ENCODE measurements at regions not wholly inside any gene's neighbourhood (a gene's known extent, or its start where the extent isn't known, plus 50 kb on each side); places are given as distances from the start of the nearest gene placed in this dataset.
"Not testable (repeated sequence)": the region's sequence is repeated elsewhere in the genome, so short reads cannot be mapped to it uniquely, and the experiment has no call there.

DNA sequence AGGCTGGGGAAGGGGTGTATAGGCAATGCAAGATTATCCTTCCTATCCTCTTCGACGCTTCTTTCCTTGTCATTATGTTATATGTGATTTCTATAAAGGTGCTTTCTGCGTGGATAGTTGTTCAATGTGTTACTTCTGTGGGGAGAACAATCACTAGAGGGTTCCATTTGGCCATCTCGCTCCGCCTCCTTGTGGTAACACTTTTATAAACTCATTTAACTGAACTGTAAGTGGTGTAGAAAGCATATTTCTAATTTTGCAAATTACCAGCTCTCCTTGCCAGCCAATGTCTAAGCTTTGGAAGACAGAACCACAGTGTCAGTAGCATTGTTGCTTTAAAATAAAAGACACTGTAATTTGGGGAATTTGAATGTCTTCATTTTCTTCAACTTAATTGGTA, 1093.7 kb upstream of the MIR17HG start:
- DNase-seq (ENCODE audit: low spot score), result no peak
- no peak for ATAC-seq

DNA sequence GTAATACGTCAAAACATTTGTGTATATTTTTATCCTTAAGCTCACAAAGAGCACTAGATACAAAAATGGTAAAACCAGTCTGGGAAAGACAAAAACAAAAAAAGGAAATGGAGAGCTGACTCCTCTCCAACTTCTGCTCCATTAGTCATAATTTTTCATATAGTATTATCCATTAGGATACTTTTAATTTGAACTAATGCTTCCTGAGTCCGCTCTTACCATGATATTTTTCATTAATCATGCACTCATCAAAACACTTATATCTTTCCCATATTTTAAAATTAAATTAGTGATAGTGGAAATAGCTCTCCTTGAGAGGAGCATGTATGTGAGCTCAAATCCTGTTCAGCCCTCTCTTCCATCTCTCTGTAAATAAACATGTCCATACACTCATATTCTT, 1093.0 kb upstream of the MIR17HG start:
- DNase-seq (ENCODE audit: low spot score) (no peak), ATAC-seq (no peak)

DNA sequence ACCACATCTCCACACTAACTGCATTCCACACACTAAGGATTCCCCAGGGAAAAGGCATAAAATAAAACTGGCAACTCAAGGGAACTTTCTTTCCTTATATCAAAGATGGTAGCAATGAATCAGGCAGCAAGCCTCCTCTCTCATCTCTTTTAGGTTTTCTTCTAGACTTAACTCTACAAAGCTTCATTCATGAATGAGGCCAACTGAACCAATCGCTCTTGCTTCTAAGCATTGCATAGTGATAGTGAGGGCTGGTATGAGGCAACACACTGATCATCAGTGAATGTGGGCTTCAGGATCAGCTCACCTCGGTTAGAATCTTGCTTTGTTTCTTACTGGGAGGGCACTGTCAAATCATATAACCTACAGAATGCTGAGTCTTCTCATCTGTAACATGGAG, 1090.7 kb upstream of the MIR17HG start:
- ATAC-seq, result no peak
- DNase-seq (ENCODE audit: low spot score), result no peak

DNA sequence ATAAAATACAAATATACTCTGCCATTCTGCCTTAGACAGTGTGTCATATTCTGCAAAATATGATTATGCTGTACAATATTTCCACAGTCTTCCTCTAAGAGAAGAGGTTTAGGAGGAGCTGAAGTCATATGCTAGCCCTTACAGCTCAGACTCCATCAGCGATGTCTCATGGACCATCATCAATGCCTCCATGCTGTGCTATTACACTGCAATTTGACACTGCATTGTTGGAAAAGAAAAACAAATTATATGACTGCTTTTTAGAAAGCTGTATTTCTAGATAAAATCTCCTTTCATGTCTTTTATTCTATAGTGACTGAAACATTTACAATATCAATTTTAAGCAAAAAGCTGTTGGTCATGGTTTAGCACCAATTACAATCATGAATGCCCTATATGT, 1089.4 kb upstream of the MIR17HG start:
- DNase-seq (ENCODE audit: low spot score) (no peak), ATAC-seq (no peak)

DNA sequence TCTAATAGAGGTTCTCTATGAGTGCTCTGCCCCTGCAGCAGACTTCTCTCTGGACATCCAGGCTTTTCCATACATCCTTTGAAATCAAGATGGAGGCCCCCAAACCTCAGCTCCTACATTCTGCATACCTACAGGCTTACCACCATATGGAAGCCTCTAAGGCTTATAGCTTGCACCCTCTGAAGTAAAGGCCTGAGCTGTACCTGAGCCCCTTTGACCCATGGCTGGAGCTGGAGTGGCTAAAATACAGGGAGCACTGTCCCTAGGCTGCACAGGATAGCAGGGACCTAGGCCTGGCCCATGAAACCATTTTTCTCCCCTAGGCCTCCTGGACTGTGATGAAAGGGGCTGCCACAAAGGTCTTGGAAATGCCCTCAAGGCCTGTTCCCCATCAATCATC, 1086.1 kb upstream of the MIR17HG start:
- ATAC-seq, result no peak
- no peak for DNase-seq (ENCODE audit: low spot score)

DNA sequence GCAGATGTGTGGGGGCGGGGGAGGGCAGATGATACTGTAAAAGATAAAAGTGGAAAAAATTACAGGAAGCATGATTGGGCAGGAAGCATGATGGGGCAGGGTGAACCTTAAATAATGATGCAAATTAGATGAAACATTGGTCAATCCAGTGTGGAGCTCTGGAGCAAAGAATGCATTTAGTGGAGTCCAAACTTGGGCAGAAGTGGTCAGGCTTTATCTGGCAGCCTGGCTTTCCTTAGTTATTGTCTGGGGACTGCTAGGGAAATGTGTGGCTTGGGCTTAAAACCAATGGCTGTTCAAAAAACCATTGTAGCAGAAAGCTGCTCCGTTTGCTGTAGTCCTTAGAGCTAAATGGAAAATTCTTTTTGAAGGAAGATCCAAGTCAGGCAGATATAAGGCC, 1077.3 kb upstream of the MIR17HG start:
- ATAC-seq (no peak), DNase-seq (ENCODE audit: low spot score) (no peak)

DNA sequence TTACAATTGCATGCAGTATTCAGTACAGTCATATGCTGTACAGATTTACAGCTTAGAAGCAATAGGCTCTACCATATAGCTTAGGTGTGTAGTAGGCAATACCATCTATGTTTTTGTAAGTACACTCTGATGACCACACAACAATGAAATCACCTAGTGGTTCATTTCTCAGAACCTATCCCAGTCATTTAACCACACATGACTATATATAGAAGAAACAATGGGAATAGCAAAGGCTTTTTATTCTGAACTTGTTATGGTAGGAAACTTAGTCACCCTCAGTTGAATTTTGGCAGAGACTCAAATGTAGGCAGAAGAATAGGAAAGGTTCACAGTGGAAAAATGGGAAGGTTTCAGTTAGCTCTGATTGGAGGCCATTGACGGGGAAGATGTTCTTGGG, 1075.1 kb upstream of the MIR17HG start:
- no peak for DNase-seq (ENCODE audit: low spot score)
- no peak for ATAC-seq

DNA sequence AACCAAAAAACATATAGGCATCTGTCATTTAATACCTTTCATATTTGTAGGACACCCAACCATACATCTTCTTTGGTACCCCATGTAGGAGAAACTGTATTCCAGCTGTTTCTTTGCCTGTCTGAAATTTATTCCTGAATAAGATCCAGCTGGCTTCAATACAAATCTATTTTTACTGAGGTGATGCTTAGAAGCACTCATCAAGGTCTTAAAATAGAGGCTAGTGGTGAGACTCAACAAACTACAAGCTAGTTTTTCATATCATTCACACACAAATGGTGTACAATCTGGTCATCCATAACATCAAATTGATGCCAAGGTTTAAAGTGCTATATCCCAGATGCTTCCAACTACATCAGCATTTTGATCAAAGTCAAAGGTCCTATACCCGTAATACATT, 1071.3 kb upstream of the MIR17HG start:
- no peak for DNase-seq (ENCODE audit: low spot score)
- no peak for ATAC-seq

DNA sequence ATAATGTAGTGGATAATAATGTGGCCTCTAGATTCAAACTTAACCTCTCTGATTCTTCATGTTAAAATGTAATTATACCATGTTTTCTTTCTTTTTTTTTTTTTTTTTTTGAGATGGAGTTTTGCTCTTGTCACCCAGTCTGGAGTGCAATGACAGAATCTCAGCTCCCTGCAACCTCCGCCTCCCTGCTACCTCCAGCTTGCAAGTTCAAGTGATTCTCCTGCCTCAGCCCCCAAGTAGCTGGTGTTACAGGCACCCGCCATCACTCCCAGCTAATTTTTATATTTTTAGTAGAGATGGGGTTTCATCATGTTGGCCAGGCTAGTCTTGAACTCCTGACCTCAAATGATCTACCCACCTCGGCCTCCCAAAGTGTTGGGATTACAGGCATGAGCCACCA, 1069.3 kb upstream of the MIR17HG start:
- not testable (repeated sequence) for DNase-seq (ENCODE audit: low spot score); ATAC-seq

DNA sequence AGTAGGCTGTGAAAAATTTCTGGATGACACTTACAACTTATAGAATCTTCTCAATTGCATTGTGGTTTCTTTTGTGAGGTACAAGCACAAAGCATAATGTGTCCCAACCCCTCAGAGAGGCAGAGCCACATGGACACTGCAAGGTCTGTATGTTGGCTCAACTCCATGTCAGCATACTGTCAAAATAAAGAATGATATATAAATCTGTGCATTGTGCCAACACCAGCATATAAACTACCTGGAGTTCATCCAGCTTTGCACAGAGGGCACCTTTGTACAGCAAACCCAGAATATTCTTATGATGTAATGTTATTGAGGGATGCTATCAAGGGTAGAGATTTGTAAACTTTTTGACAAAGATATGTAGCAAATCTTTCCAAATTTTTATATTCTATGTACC, 1065.8 kb upstream of the MIR17HG start:
- DNase-seq (ENCODE audit: low spot score), result no peak
- ATAC-seq, result no peak

DNA sequence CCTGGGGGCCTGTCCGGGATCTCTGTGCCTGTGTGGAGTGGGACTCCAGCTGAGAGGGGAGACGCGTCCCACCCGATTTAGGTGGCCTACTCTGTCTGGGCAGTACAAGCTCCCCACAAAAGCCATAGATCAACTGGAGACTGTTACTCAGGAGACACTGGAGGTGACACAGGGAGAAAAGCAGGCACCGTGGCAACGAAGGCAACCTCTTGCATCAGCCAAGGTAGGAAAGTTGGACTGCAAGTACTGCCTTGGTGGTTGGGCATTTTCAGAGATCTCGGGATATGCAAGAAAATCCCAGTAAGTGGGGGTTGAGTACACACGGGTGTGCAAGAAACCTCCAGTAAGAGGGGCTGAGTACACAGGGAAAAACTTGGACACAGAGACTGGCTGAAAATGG, 1060.0 kb upstream of the MIR17HG start:
- ATAC-seq (no peak), DNase-seq (ENCODE audit: low spot score) (no peak)

DNA sequence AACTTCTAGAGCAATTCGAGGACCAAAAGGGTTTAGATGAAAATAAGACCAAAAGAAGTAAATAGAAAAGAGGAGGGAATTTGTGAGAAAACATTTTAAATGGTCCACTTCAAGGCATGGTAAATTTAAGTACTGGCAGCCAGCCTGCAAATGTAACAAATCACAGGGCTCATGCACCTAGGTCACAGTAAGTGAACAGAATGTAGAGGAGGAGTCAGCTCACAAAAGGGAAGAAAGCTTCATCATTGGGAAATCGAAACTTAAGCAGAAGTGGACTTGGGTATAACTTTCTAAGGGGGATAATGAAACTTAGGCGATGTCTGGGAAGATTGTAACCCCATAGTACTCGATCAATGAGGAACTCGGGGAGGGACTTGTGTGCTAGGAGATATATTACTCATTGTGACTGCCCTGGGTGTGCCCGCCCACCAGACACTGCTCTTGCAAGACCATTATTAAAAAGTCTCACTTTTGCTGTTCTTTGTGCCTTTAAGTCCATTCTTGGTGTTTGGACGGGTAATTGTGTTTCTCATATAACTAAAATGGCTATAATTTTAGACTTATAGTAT, 1053.6 kb upstream of the MIR17HG start:
- ATAC-seq (no peak), DNase-seq (ENCODE audit: low spot score) (no peak)

DNA sequence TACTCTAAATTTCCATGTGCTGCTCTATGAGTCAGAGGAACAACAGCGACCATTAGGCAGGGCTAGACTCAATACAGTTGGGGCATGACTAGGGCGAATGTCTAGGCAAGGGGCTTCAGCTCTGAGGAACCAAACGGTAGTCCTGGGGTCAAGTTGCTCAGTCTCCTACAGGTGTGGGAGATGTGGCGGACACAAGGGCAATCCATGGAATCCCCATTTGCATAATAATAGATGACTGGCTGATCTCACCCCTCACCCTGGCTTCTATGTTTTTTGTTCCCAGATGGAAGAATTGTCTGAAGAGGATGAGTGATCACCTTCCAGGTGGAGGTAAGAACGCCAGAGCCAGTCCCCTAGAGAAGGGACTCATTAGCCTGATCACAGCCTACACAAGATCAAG, 1048.2 kb upstream of the MIR17HG start:
- ATAC-seq, result no peak

DNA sequence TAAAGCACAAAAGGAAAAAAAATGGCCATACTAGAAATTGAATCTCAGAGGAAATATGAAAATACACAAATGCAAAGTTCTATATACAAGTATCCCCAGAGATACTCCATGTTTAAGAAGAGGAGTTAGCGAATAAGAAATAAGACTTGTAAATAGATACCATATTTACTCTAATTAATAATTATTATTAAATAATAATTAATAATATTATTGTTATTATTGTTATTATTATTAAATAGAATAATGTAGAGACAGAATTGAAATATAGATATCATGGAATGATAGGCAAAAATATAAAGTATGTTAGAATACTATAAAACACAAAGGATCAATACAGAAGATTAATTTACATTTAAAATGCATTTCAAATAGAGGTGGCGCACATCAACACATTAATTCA, 1047.5 kb upstream of the MIR17HG start:
- ATAC-seq, result no peak
- no peak for DNase-seq (ENCODE audit: low spot score)

More for the DNA sequence above, 1048.2 kb upstream of the MIR17HG start:
- DNase-seq (ENCODE audit: low spot score), result no peak

DNA sequence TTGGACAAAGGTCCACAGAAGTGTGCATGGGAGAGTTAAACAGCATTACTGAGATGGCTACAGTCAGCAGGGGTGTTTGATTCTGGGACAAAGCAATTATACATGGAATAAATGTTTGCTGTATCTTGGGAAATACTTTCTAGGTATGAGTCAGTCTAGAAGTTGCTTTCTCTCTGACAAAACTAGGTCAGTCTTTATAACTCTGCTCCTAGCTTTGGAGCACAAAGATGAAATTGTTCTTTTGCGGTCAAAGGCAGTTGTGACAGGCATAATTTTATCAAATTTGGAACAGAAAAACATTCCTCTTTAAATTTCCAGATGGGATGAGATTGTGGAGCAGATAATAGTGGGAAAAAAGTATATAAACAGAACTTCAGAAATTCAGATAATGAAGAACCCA, 1045.4 kb upstream of the MIR17HG start:
- DNase-seq (ENCODE audit: low spot score) (no peak), ATAC-seq (no peak)

DNA sequence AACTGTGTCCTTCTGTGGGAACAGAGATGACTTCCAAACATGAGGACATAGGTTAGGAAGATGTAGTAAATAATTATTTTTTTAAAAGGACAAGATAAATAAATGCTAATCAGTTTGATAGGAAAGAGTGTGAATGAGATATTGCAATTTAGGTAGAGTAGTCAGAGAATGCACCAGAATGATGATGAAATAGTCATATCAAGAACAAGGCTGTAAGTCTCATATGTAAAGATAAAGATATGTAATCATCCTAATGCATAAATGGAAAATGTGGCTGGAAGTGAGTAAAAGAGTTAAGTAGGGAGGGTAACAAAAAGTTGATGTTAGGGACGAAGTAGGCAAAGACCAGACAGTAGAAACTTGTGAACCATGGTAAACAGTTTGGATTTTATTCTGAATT, 1041.7 kb upstream of the MIR17HG start:
- DNase-seq (ENCODE audit: low spot score) (no peak), ATAC-seq (no peak)

DNA sequence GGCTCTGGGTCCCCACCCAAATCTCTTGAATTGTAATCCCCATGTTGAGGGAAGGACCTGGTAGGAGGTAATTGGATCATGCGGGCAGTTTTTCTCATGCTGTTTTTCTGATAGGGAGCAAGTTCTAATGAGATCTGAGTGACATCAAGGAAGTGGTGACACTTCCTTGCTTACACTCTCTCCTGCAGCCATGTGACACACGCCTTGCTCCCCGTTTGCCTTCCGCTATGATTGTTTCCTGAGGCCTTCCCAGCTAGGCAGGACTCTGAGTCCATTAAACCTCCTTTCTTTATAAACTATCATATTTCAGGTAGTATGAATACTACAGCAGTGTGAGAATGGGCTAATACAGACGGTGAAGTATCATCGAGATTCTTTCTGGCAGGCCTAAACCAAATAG, 1040.4 kb upstream of the MIR17HG start:
- ATAC-seq (no peak), DNase-seq (ENCODE audit: low spot score) (no peak)

DNA sequence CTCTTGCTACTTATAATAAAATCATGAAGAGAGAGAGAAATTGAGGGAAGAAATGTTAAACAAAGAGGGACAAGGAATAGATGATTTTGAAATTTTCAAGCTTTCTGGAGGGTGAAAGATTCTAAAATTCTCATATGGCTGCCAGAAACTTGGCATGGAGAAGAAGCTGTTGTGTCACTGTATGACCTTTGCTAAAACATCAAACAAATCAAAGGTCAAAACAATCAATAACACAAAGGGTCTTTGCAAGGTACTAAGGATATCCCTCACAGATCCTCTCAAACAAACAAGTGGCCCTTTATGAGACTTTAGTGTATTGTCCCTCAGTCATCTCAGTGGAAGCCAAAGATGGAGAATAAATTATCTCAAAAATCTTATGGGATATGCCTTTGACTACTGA, 1039.2 kb upstream of the MIR17HG start:
- ATAC-seq (peak; percentile 63), DNase-seq (ENCODE audit: low spot score) (no peak)

DNA sequence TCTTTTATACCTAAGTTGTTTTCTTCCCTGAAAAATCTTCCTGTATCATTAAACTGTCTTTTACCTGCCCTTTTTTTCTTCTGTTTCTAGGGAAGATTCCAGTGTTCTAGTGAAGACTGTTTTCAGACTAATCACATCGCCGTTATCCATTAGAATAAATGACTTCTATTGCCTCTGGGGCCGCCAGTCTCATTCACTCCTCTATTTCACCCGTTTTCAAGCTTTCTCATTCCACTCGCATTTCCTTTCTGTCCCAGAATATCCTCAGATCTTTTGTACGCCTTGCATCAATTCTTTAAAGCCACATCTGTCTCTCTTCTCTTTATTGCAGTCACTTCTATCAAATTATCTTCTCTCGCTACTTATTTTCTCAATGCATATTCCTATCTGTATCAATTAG, 1035.6 kb upstream of the MIR17HG start:
- ATAC-seq, result no peak

DNA sequence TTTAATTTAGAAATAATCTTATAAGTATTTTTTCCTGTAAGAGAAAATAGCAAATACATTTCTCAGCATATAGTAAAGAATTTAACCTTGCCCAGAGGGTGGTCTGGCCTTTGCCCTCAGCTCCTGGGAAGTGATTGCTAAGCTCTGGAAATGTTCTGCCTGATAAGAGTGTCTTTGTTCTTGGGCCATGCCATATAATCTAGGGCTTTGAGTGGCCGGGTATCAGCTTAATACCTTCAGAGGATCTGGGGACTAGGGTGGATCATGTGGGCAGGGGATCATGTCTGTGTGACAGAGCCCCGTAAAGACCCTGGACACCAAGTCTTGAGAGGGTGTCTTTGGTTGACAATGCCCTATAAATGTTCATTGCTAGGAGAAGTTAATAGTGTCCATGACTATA, 1032.4 kb upstream of the MIR17HG start:
- ATAC-seq, result no peak
- no peak for DNase-seq (ENCODE audit: low spot score)

More for the DNA sequence above, 1035.6 kb upstream of the MIR17HG start:
- no peak for DNase-seq (ENCODE audit: low spot score)

DNA sequence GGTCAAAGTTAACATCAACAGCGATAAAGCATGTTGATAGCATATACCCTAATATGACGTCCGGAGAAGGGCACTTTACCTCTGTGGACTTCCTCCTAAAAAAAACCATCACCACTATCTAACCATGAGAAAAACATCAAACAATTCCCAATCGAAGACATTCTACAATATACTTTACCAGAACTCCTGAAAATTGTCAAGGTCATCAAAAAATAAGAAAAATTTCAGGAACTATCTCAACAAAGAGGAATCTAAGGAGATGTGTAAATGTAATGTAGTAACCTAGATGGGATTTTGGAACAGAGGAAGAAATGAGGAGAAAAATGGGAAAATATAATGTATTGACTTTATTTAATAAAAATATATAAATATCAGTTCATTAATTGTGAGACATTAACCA, 1026.8 kb upstream of the MIR17HG start:
- DNase-seq (ENCODE audit: low spot score) (no peak), ATAC-seq (no peak)

DNA sequence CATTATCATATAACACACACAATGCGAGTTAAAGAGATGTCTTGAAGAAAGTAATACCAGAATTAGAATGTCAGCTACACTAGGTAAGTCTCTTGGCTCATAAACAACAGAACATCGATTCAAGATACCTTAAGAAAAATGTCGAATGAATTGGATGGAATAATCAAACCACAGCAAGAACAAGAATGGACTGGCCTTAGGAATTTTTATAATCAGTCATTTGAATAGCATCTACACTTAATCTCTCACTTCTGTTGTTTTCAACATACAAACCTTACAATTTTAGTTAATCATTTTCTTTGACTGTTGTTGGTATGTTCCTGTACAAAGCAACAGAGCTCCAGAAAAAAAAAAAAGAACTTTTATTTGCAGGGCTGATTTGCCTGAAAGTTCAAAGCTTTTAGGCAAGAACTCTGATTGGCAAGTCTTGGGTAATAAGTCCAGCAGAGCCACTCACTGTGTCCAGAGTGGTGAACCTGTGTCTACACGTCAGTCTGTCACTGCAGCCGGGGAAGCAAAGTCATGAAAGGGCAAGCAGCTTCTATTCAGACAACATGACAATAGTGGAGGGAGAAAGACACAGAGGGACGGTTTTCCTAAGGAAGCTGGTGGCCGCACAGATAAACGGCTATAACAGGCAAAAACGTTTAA, 1026.1 kb upstream of the MIR17HG start:
- ATAC-seq (no peak), DNase-seq (ENCODE audit: low spot score) (no peak)

DNA sequence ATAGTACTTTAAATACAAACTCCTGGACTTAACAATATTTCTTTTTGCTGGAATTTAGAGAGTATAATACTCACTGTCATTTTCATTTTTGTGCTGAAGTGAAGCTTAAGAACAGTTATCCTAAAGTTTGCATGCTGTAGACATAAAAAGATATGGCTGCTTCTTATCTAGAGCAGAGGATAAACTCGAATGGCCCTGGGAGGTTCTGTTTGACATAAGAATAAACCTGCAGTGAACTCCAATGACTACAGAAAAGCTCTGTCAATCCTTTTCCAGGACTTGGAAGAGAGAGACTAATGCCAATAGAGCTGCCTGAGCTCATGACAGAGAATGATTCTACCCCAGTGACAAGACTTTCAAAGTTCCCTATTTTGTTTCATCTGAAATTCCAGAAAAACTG, 1017.8 kb upstream of the MIR17HG start:
- ATAC-seq, result no peak
- DNase-seq (ENCODE audit: low spot score), result no peak

All from left lobe of liver (tissue), 2 donors.